Keratinocyte (primary cell): ENCODE measurements at regions not wholly inside any gene's neighbourhood (a gene's known extent, or its start where the extent isn't known, plus 50 kb on each side); places are given as distances from the start of the nearest gene placed in this dataset.

Experiments used
- DNase-seq: peaks from one replicate; pipeline ENCODE4 v3.0.0-alpha.2; 2011; ENCODE audit warnings: low read depth, missing footprints, low spot score
- FAIRE-seq: peaks from 2 replicates; lab custom pipeline; 2011; peaks lifted over from hg19 to GRCh38; lab: Jason Lieb, UNC
- H2AFZ ChIP-seq: 2 replicates; pipeline ENCODE4 v1.6.0; 2012; ENCODE audit warnings: low read length, control low read depth, inconsistent platforms; ENCODE audit not compliant: control insufficient read depth
- H3K27ac ChIP-seq: 2 replicates; pipeline ENCODE4 v1.5.1; 2011; ENCODE audit warnings: low read length; ENCODE audit not compliant: control insufficient read depth, insufficient read depth
- H3K27me3 ChIP-seq: 3 replicates; pipeline ENCODE4 v1.6.0; 2011; ENCODE audit warnings: low read length; ENCODE audit not compliant: control insufficient read depth, insufficient read depth; ENCODE audit errors: extremely low read depth
- H3K36me3 ChIP-seq, 2 experiments: 2 replicates in 1 of 2; 3 replicates in 1 of 2; pipeline ENCODE4 v1.5.1; 2011; ENCODE audit warnings: low read length in 2 of 2, mild to moderate bottlenecking in 1 of 2; ENCODE audit not compliant: control insufficient read depth in 2 of 2, insufficient read depth in 2 of 2; ENCODE audit errors: extremely low read depth in 1 of 2
- H3K4me1 ChIP-seq: 3 replicates; pipeline ENCODE4 v1.5.1; 2011; ENCODE audit warnings: low read length; ENCODE audit not compliant: control insufficient read depth, insufficient read depth; ENCODE audit errors: extremely low read depth
- H3K4me2 ChIP-seq: 3 replicates; pipeline ENCODE4 v1.6.0; 2011; ENCODE audit warnings: low read depth, low read length; ENCODE audit not compliant: control insufficient read depth, insufficient read depth; ENCODE audit errors: extremely low read depth
- H3K4me3 ChIP-seq, 3 experiments: fragments of 200-600 bp in 1 of 3; sonication (generic) in 1 of 3; 2 replicates in 2 of 3; 3 replicates in 1 of 3; pipeline ENCODE4 v1.5.1; 2011 to 2016; ENCODE audit warnings: low read length in 3 of 3, mild to moderate bottlenecking in 3 of 3, control low read depth in 2 of 3, inconsistent platforms in 1 of 3, low read depth in 1 of 3, mixed read lengths in 1 of 3, mixed run types in 1 of 3, moderate library complexity in 1 of 3; ENCODE audit not compliant: control insufficient read depth in 2 of 3, insufficient read depth in 2 of 3; ENCODE audit errors: extremely low read depth in 1 of 3
- H3K79me2 ChIP-seq: 2 replicates; pipeline ENCODE4 v1.6.0; 2012; ENCODE audit warnings: low read length; ENCODE audit not compliant: control insufficient read depth, insufficient read depth
- H3K9ac ChIP-seq: 3 replicates; pipeline ENCODE4 v1.6.0; 2011; ENCODE audit warnings: low read length; ENCODE audit not compliant: control insufficient read depth, insufficient read depth; ENCODE audit errors: extremely low read depth
- H3K9me1 ChIP-seq: 3 replicates; pipeline ENCODE4 v1.6.0; 2011; ENCODE audit warnings: low read length; ENCODE audit not compliant: control insufficient read depth, insufficient read depth; ENCODE audit errors: extremely low read depth
- H3K9me3 ChIP-seq: 2 replicates; pipeline ENCODE4 v1.5.1; 2012; ENCODE audit warnings: low read depth, low read length; ENCODE audit not compliant: control insufficient read depth
- H4K20me1 ChIP-seq: 3 replicates; pipeline ENCODE4 v1.6.0; 2011; ENCODE audit warnings: low read length; ENCODE audit not compliant: control insufficient read depth, insufficient read depth; ENCODE audit errors: extremely low read depth
- EZH2 ChIP-seq: IDR thresholded peaks from one replicate; pipeline ENCODE4 v1.6.1; 2012; ENCODE audit warnings: inconsistent platforms, mild to moderate bottlenecking, low read length, moderate library complexity
- dilution Hi-C: fragments of 300-500 bp; cut with MboI; formaldehyde crosslinking; loops from one replicate; pipeline ENCODE4 v1.7.0; 2020; ENCODE audit warnings: low sequenced_read_pairs; ENCODE audit not compliant: extremely low pct_ligation_motif_present
- TF ChIP-seq, protein P1 (sequence below), 3 experiments: IDR thresholded peaks in 1 of 3; conservative IDR thresholded peaks in 1 of 3; optimal IDR thresholded peaks in 1 of 3; 2 replicates in 2 of 3; 3 replicates in 1 of 3; pipeline versions ENCODE3 to v1.5.1; 2011; ENCODE audit warnings: low read length in 3 of 3, mild to moderate bottlenecking in 3 of 3, moderate library complexity in 2 of 3, control low read depth in 1 of 3, inconsistent platforms in 1 of 3; ENCODE audit not compliant: insufficient read depth in 2 of 3; ENCODE audit errors: extremely low read depth in 1 of 3

DNA sequence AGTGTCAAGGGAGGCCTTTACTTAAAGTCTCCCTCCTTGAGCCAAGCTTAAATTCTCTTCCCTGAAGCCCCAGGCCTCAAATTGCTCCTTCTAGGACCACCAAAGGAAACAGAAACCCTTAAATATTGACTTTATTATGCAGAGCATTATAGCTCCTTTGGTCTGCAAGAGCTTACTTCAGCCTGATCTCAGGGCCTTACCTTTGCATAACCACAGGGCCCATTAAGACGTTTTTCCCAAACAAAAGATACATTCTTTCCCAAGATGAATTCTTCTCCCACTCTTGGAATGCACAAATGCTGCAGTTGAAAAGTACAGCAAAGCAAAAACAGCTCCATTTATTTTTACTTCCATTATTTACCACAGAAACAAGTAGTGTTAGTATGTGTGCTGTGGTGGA is 130.8 kb downstream of the B3GNT2 start:
- DNase-seq = no peak
- TF ChIP-seq EZH2 = no peak
- TF ChIP-seq, protein P1, sequence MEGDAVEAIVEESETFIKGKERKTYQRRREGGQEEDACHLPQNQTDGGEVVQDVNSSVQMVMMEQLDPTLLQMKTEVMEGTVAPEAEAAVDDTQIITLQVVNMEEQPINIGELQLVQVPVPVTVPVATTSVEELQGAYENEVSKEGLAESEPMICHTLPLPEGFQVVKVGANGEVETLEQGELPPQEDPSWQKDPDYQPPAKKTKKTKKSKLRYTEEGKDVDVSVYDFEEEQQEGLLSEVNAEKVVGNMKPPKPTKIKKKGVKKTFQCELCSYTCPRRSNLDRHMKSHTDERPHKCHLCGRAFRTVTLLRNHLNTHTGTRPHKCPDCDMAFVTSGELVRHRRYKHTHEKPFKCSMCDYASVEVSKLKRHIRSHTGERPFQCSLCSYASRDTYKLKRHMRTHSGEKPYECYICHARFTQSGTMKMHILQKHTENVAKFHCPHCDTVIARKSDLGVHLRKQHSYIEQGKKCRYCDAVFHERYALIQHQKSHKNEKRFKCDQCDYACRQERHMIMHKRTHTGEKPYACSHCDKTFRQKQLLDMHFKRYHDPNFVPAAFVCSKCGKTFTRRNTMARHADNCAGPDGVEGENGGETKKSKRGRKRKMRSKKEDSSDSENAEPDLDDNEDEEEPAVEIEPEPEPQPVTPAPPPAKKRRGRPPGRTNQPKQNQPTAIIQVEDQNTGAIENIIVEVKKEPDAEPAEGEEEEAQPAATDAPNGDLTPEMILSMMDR (optimal IDR thresholded peaks at IDR 0.05 in 1 of 3, IDR thresholded peaks at IDR 0.05 in 1 of 3, conservative IDR thresholded peaks at IDR 0.05 in 1 of 3; ENCODE audit: extremely low read depth in 1 of 3, insufficient read depth in 2 of 3, low read length in 3 of 3) = no peak
- Histone ChIP-seq H3K9ac (no peak overlapping the region), H3K27ac (no peak overlapping the region), H3K9me3 (no peaks in the 10 kb centered on the region), H3K36me3 (no peaks in the 10 kb centered on the region), H3K9me1 (no peaks in the 10 kb centered on the region), H4K20me1 (no peaks in the 10 kb centered on the region), H3K4me2 (no peak overlapping the region), H3K27me3 (peaks cover 3% of the 10 kb centered on the region), H3K4me3 (no peak overlapping the region), H2AFZ (no peak overlapping the region), H3K4me1 (no peaks in the 10 kb centered on the region), H3K79me2 (no peaks in the 10 kb centered on the region)
- no peak for FAIRE-seq
- dilution Hi-C loops = no loop called here

DNA sequence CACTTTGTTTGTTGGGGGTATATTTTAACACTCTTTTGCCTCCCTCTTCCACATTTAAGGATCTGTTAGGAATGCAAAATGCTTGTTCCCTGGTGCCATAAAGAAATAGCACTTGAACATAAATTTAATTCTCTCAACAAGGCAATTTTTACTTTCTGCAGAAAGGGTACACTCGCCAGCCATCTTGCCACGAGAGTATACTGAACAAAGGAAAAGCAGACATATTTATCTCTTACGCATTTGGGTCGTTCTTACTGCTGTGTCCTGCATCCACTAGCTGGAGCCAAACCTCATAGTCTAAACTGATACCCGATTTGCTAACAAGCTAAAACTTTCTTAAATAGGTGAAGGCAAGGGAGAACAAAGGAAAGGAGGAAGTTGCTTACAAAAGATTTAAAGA is 129.5 kb downstream of the B3GNT2 start:
- H3K4me2 ChIP-seq = no peak overlapping the region
- H3K27me3 ChIP-seq = peaks cover 3% of the 10 kb centered on the region
- no peak for DNase-seq
- no peak overlapping the region for H3K27ac ChIP-seq
- H3K9me3 ChIP-seq = no peaks in the 10 kb centered on the region
- no peaks in the 10 kb centered on the region for H3K4me1 ChIP-seq
- no peak for FAIRE-seq
- no peaks in the 10 kb centered on the region for H3K36me3 ChIP-seq
- dilution Hi-C loops = no loop called here
- TF ChIP-seq EZH2 = no peak
- TF ChIP-seq, protein P1 (optimal IDR thresholded peaks at IDR 0.05 in 1 of 3, IDR thresholded peaks at IDR 0.05 in 1 of 3, conservative IDR thresholded peaks at IDR 0.05 in 1 of 3; ENCODE audit: extremely low read depth in 1 of 3, insufficient read depth in 2 of 3, low read length in 3 of 3) = no peak
- no peaks in the 10 kb centered on the region for H3K79me2 ChIP-seq
- no peaks in the 10 kb centered on the region for H3K9me1 ChIP-seq
- no peaks in the 10 kb centered on the region for H4K20me1 ChIP-seq
- no peak overlapping the region for H2AFZ ChIP-seq
- H3K4me3 ChIP-seq = no peak overlapping the region
- no peak overlapping the region for H3K9ac ChIP-seq
